ENCODE measurements at regions not wholly inside any gene's neighbourhood (a gene's known extent, or its start where the extent isn't known, plus 50 kb on each side); places are given as distances from the start of the nearest gene placed in this dataset.
"Not testable (repeated sequence)": the region's sequence is repeated elsewhere in the genome, so short reads cannot be mapped to it uniquely, and the experiment has no call there.

DNA sequence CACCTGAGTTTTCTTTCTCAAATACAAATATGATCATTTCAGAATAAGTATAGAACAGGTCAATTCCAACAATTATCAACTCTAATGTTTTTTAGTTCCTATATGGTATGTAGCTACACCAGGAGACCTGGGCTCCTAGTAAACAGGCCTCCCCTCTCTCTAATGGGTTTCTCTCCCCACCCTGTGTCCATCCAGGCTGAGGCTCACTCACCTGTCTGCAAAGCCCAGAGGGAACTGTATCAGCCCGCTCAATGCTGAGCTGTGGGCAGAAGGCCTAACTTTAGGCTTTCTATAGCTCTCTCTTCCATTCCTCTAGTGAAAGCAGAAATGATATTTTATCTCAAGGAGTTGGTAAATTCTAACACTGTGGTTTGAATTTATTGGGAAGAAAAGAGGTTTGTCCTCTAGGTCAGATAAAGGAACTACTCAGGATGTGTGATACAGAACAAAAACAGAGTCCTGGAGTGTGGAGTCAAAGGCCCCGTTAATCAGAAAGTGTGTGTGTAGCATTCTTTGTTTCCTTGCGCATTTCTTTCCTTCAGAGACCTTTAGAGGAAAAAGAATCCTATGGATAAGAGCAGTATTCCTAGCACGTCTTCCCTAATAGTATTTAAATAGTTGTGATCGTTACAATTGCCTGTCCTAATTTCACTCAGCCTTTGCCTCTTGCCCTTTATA lies 408.9 kb downstream of the PYDC2 start:
- DNase-seq (ENCODE audit: low spot score): no peak

DNA sequence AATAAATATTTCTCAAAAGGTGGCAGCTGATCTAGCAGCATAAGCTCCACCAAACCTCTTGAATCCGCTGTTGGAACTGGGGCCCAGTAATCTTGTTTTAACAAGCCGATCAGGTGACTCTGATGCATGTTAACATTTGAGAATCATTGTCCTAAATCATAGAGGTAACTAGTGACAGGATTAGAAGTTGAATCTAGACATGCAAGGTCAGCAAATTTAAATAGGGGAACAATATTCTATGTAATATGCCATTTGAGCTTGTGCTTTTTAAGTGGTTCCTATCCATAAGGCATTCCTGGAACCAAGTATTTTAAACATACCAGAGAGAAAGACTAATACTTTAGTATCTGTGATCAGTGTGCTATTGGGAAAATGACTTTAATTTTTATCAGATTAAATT lies 412.8 kb downstream of the PYDC2 start:
- no peak for DNase-seq (ENCODE audit: low spot score)

DNA sequence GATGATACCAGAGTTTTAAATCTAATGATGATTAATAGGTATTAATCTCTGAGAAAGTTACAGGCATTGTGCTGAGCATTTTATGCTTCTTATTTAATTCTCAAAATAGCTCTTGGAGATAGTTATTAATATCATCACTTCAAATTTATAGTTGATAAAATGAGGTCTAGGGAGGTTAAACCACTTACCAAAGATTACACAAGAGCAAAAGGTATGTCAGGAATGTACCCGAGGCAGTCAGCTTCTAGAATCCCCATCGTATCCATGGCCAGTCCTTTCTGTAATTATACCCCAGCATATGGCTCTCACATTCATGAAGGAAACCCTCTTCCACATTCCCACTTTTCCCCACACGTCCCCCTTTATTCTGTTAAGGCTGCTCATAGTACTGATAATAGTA lies 421.3 kb downstream of the PYDC2 start:
- no peak for DNase-seq (ENCODE audit: low spot score)

DNA sequence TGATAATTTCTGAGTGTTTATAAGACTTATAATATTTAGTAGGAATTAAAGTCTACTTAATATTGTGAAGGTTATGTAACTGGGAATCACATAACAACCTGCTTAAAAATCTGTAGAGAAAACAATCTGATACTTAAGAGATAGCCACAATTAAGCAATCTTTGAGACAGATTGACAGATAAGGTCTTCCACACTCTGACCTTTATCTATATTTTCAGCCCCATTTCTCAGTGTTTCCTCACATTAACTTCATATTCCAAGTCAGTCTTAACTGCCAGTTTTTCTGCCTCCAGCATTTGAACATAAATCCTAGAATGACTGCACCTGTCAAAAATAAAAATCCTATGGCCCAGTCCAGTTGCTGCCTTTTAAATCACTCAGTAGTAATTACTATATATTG lies 423.2 kb downstream of the PYDC2 start:
- DNase-seq (ENCODE audit: low spot score): no peak

DNA sequence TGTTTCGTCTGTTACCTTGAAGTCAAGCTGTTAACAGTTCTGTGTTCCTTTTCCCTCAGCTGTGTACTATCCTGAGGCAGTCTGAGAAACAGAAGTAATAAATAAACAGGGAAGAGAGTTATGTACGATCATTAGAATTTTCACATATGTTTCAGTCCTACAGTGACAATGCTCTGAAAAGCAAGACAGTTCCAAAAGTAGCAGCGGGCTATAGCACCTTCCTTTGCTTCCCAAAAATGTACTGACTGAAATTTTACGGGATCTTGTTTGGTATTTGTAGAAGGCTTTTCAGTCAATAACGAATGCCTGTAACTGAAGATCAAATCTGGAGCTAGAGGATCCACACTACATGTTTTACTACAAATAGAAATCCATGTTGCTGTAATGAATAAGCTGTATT lies 428.1 kb downstream of the PYDC2 start:
- DNase-seq (ENCODE audit: low spot score): no peak

DNA sequence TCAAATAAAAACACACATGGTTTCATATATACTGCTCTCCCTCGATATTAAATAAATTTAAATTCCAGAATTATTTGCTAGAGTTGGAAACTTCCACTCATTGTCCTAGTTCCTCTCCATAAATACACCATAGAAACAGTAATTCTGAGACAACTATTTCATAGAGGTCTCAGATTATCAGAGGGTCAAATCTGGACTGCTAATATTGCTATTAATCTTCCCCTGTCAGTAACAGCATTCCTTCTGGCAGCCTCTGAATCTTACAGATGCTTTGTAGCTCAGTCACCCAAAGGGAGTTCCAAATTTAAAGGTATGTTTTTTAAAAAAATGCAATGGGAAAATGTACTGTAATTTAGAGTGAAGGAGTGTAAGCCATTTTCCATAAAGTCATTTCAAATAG lies 428.8 kb downstream of the PYDC2 start:
- DNase-seq (ENCODE audit: low spot score): no peak

DNA sequence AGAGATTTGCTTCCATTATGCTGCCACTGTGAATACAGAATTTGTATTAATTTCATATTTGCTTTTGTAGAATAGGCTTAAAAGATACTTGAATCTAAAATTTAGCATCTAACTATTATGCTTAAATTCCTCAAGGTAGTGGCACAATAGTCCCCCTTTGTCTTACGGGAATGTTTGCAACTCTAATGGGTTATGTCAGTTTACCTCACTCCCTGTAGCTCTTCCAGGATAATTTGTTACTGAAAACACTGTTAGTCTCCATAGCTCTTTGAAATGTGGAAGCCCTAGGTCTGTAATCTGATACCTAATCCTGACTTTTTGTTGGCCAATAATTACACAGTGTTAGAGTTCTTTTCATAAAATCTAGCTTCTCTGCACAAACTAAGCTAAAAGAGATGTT lies 433.4 kb downstream of the PYDC2 start:
- DNase-seq (ENCODE audit: low spot score): peak; percentile 8

DNA sequence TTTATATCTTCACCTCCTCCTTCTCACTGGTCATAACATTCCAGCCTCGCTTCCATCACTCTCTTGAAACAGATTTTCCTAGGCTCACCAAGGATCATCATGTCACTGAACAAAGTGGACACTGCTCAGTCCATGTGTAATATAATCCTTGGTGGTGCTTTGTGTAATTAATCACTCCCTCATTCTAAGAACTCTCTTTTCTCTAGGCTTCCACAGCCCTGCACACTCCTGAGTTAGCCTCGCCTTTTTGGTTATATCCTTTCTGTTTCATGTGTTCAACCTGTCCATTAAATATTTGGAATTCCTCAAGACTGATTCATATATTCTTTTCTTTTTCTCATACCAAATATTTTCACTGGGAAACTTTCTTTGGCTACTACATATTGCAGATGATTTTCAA lies 440.8 kb downstream of the PYDC2 start:
- DNase-seq (ENCODE audit: low spot score): no peak

DNA sequence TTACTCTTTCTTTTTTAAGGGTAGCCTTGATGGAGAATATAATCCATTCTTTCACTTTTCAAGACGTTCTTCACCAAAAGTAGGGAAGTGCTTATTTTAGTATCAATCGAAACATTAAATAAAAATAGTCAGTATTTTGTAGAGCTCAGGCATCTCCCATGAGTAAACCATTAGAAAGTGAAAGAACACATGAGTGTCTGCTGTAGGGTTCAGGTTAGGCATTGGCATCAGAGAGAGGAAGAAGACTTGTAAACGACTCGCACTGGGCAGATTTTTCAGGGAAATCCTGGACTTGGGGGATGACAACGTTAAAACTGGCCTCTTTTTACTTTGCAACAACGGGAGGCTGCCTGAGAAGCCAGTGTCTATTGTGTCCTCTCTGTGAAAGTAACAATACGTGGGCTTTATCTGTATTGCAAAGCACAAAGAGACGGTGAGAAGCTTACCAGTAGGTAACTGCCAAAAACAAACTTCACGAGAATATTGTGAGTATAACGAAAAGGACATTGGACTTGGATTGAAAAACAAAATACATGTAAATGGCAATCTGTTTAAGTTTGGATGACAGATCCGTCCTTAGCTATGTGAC lies 451.7 kb downstream of the PYDC2 start:
- DNase-seq (ENCODE audit: low spot score): no peak

DNA sequence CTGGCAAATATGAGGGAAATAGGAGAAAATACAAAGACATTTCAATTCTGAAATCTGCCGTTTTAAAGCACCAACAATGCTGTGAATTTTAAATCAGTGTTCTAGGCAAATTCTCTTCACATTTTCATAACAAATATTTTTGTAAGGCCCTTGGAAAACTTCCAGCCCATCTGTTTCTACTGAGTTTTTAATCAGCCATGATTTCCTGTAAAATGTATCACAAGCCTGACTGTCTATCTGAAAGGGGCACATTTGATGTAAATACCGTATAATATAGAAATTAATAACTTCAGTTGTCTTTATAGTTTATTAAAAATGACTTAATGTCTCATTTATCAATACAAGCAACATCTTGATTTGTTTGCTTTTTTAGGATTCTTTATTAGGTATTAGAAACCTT lies 454.7 kb downstream of the PYDC2 start:
- DNase-seq (ENCODE audit: low spot score): no peak

DNA sequence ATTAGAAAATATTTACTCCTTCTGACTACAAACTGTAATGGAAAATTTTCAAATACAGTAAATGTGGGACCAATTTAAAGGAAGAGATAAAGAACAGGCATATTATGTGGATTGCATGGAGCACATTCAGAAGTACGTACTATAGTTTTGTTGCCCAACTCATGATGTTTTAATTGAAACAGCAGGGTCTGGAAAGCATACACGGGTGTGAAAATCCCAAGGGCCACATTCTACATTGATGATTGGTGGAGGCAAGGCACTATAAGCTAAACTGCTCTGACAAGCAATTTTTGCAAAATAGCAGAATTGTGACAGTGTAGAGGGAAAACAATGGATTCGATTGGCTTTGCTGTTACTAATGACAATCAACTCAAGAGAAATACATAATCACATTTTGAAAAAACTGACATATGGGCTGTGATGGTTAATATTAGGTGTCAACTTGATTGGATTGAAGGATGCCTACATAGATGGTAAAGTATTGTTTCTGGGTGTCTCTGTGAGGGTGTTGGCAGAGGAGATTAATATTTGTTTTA lies 458.6 kb downstream of the PYDC2 start:
- no peak for DNase-seq (ENCODE audit: low spot score)

DNA sequence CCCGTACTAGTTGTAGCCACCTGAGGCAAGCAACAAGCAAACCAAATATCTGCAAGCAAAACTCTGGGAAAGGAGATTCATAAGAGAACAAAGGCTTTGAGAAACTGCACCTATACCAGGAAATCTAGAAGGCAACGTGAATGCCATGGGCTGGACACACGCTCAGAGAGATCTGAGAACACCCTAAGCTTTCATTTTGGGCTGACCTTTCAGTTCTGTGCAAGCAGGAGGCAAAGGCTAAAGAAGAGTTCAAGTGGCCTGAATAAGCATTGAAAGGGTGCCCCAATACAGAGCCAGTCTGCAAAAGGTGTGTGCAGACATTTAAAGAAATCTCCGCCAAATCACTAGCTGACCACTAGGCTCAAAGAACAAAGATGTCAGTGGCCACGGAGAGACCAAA lies 461.6 kb downstream of the PYDC2 start:
- DNase-seq (ENCODE audit: low spot score): no peak

DNA sequence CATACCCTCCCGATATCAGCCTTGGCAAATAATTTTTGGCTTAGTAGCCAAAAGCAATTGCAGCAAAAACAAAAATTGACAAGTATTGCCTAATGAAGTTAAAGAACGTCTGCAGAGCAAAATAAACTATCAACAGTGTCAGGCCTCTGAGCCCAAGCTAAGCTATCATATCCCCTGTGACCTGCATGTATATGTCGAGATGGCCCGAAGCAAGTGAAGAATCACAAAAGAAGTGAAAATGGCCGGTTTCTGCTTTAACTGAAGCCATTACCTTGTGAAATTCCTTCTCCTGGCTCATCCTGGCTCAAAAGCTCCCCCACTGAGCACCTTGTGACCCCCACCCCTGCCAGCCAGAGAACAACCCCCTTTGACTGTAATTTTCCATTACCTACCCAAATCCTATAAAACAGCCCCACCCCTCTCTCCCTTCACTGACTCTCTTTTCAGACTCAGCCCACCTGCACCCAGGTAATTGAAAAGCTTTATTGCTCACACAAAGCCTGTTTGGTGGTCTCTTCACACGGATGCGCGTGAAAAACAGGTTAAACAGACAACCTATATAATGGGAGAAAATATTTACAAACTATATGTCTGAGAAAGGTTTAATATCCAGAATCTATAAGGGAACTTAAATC lies 466.3 kb downstream of the PYDC2 start:
- DNase-seq (ENCODE audit: low spot score): not testable (repeated sequence)

DNA sequence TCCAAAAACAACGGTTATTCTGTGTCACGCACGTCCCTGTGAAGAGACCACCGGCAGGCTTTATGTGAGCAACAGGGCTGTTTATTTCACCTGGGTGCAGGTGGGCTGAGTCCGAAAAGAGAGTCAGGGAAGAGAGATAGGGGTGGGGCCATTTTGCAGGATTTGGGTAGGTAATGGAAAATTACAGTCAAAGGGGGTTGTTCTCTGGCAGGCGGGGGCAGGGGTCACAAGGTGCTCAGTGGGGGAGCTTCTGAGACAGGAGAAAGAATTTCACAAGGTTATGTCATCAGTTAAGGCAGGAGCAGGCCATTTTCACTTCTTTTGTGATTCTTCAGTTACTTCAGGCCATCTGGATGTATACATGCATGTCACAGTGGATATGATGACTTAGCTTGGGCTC lies 467.0 kb downstream of the PYDC2 start:
- DNase-seq (ENCODE audit: low spot score): not testable (repeated sequence)

DNA sequence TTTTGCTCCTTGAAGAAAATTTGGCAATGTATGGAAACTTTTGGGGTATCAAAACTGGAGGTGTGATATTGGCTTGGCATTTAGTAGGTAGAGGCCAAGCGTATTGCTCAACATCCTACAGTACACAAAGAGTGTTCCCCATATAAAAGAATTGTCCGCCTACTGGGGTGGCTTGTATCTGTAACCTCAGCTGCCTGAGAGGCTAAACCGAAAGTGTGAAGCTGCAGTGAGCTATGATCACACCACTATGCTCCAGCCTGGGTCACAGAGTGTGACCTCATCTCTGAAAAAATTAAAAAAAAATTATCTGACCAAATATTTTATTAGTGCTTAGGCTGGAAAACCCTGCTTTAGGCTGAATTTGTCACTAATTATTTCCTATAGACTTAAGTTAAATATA lies 483.9 kb downstream of the PYDC2 start:
- no peak for DNase-seq (ENCODE audit: low spot score)

DNA sequence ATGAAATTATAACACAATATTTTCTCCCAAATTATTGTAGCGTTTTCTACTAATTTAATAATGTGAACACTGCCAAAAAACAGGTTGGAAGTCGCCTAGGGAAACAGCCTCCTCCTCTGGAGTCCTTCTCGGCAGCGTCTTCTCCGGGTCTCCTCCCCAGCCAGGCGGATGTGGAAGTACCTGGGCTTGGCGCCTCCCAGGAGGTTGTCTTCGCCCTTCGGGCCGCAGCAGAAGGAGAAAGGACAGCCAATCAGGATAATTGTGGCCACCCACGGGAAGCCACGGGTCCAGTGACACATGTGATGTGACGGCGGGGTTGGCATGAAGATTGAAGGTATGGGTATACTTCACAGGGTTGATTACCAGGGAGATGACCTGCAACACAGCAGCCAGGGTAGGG lies 491.2 kb downstream of the PYDC2 start:
- DNase-seq (ENCODE audit: low spot score): no peak

DNA sequence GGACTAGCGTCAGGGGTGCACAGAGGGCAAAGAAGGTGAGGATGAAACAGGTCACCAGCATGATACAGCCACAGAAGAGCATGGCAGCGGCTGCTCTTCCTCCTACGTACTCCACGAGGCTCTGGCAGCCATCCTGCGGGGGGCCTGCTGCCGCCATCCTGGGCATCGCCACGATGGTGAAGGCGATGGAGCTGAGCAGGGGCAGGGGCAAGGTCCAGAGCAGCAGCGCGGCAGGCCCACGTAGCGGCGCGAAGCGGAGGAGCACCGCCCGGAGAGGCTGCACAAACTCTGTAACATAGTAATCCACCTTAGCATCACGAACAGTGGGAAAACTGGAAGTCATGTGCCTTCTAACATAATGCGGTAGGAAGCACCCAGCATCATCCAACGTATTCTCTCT lies 491.6 kb downstream of the PYDC2 start:
- no peak for DNase-seq (ENCODE audit: low spot score)

DNA sequence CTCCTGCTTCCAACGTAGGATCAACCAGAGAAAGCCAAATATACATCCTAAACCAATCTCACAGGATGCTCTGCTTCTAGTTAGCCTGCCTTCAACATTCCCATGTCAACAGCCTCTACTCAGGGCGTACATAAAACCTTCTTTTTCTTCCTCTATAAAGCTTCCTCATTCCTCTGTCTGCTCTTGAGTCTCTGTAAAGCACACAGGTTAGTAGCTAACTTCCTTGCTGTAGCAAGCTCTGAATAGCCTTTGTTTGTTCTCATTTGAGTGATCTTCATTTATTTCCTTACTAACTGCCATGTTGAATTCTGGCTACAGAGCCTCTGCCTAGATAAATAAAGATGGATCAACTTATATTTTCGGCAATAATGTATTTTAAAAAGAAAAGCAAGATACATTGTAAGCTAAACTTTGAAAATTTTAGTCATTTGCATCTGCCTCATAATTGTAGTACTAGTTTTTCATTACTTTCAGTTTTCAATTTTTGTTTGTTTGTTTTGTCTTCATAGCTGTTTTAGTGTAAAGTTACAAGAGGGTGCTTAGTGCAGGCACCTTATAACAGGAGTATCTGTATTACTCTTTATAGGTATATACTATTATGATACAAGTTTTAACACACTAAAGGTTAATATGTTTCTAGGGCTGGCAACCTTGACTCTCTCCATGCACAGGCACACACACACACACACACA lies 498.2 kb downstream of the PYDC2 start:
- DNase-seq (ENCODE audit: low spot score): no peak

DNA sequence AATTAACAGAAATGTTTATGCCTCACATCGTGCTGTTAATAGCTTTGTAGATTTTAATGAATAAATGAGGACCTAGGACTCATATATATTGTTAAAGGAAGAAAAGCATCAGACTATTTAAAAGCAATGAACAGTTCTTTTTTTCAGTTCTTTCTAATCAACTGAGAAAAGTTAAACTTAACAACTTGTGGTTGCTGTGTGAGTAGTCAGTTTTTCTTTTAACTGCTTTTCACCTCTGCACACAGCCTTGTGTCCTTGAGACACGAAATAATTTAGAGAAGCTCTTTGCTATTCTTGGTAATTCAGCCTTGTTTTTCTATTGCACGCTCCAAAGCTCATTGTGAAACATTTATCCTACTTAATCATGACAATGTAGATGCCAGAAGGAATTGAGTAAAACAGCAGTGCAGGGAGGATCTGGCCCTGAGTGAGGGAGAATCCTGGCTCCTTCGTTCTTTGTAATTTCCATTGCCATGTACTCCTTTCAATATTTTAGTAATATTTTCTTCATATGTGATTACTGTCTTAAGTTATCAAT lies 499.0 kb downstream of the PYDC2 start:
- DNase-seq (ENCODE audit: low spot score): no peak

DNA sequence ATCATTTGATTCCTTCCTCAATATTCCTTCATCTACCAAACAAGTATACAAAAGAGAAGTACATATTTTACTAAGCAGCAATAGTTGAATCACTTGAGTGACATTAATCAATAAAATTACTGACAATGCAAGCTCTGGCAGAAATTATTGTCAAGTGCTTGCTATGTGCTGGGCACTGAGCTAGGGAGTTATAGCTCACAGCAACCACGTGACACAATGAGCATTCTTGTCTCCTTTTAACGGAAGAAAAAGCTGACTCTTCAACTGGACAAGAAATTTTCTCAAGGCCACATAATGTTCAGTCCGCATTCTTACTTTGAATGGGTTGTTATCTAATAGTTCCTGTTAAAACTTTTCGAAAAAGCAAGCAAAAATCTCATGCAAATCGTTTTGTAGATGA lies 500.1 kb downstream of the PYDC2 start:
- DNase-seq (ENCODE audit: low spot score): no peak

DNA sequence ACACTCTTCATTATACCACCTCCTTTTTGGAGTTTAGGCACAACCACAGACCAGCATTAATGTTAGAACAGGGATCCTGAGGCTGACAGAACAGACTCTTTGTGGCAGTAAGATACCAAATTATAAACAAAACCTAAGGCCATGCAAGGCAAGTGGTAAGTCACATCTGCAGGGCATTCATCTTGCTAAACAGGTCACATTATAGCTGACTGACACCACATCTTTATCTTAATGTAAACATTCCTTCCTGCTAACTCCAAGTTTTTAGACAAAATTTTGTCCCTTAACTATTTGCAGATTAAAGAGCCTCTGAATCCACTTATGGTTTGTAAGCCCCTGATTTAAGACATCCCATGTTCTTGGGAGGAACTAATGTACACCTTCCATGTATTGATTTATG lies 500.6 kb downstream of the PYDC2 start:
- DNase-seq (ENCODE audit: low spot score): no peak

DNA sequence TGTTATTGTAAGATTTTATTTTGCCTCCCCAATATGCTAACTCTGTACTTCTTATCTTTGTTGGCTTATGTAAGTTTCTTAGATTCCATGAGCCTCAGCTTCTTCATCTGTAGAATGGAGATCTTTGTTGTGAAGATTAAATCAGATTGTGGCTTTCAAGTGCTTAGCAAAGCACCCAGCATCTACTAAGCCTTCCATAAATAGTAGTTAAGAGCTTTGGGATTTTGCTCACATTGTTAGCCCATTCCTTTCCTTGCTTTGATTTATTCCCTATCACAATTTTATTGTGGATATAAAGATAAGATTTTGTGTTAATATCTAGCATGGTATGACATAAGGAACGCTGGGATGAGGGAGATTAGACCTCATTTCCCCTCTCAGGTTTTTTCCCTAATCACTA lies 501.4 kb downstream of the PYDC2 start:
- DNase-seq (ENCODE audit: low spot score): no peak

DNA sequence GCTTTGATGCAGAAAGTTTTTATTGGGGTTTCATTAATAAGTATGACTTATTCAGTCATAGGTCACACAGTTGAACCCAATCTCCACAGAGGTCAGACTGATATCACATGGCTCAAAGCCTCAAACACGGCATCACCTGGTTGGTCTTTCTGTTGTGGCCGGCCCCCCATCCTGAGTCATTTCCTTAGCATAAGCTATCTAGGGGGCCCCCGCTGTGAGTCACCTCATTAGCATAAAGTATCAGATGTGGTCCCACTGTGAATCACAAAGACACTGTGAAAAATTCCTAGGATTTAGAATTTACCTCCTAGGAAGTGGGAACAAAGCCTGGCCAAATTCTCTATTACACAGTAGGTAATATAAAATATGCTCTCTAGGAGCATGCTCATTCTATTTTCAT lies 502.2 kb downstream of the PYDC2 start:
- no peak for DNase-seq (ENCODE audit: low spot score)

All from HuH-7 (cell line).